Neutrophil (primary cell): ENCODE measurements at regions not wholly inside any gene's neighbourhood (a gene's known extent, or its start where the extent isn't known, plus 50 kb on each side); places are given as distances from the start of the nearest gene placed in this dataset.

Source experiments
- H3K27ac ChIP-seq: fragments of 200-600 bp; sonication (generic); 2 replicates; pipeline ENCODE4 v1.5.1; 2016; ENCODE audit warnings: mild to moderate bottlenecking, moderate library complexity
- H3K27me3 ChIP-seq: fragments of 200-600 bp; sonication (generic); 2 replicates; pipeline ENCODE4 v1.6.0; 2016; ENCODE audit warnings: mild to moderate bottlenecking
- H3K36me3 ChIP-seq: fragments of 200-600 bp; sonication (generic); 2 replicates; pipeline ENCODE4 v1.5.1; 2017
- H3K4me1 ChIP-seq, 2 experiments: fragments of 200-600 bp in 1 of 2; sonication (generic) in 1 of 2; 1 replicate in 1 of 2; 2 replicates in 1 of 2; pipeline versions ENCODE4 v1.5.1 to v1.6.1; 2013 to 2016; ENCODE audit warnings: low read depth in 1 of 2, low read length in 1 of 2, mild to moderate bottlenecking in 1 of 2, moderate library complexity in 1 of 2; ENCODE audit not compliant: control insufficient read depth in 1 of 2, insufficient read depth in 1 of 2
- H3K4me3 ChIP-seq, 2 experiments: fragments of 200-600 bp in 1 of 2; sonication (generic) in 1 of 2; 1 replicate in 1 of 2; 2 replicates in 1 of 2; pipeline ENCODE4 v1.5.1; 2013 to 2016; ENCODE audit warnings: low read depth in 1 of 2, low read length in 1 of 2, mild to moderate bottlenecking in 1 of 2, moderate library complexity in 1 of 2
- H3K9me3 ChIP-seq: fragments of 200-600 bp; sonication (generic); 2 replicates; pipeline ENCODE4 v1.5.1; 2016
- CTCF ChIP-seq: fragments of 200-600 bp; sonication (generic); IDR thresholded peaks from 2 replicates; pipeline ENCODE4 v1.5.1; 2016; ENCODE audit warnings: antibody characterized with exemption

GRCh38 chr11:115707180-115707905 is 203.1 kb upstream of the CADM1 start:
- Histone ChIP-seq H3K27me3 (no peaks in the 10 kb centered on the region), H3K4me3 (no peak overlapping the region), H3K36me3 (no peaks in the 10 kb centered on the region), H3K4me1 (peaks cover 54 to 55% of the 10 kb centered on the region in 2 experiments), H3K9me3 (no peaks in the 10 kb centered on the region), H3K27ac (peak overlapping the region; percentile 88)
- TF ChIP-seq CTCF: no peak

- H3K27me3 ChIP-seq: no peaks in the 10 kb centered on the region
- H3K9me3 ChIP-seq: no peaks in the 10 kb centered on the region
- TF ChIP-seq CTCF: no peak
- H3K27ac ChIP-seq: peak overlapping the region; percentile 88
- no peak overlapping the region for H3K4me3 ChIP-seq
- H3K4me1 ChIP-seq: peaks cover 54 to 55% of the 10 kb centered on the region in 2 experiments
- H3K36me3 ChIP-seq: no peaks in the 10 kb centered on the region
Measured at GRCh38 chr11:115706626-115707135, 202.5 kb upstream of the CADM1 start.

GRCh38 chr11:115705200-115705599 is 201.0 kb upstream of the CADM1 start:
- H3K4me1 ChIP-seq: peaks cover 43 to 45% of the 10 kb centered on the region in 2 experiments
- peak overlapping the region; percentile 53 for H3K27ac ChIP-seq
- H3K9me3 ChIP-seq: no peaks in the 10 kb centered on the region
- H3K27me3 ChIP-seq: no peaks in the 10 kb centered on the region
- TF ChIP-seq CTCF: no peak
- no peaks in the 10 kb centered on the region for H3K36me3 ChIP-seq
- no peak overlapping the region for H3K4me3 ChIP-seq

- TF ChIP-seq CTCF: no peak
- H3K27me3 ChIP-seq: no peaks in the 10 kb centered on the region
- peaks cover 8% of the 10 kb centered on the region in 2 experiments for H3K4me1 ChIP-seq
- no peak overlapping the region for H3K4me3 ChIP-seq
- H3K27ac ChIP-seq: no peak overlapping the region
- no peaks in the 10 kb centered on the region for H3K36me3 ChIP-seq
- no peaks in the 10 kb centered on the region for H3K9me3 ChIP-seq
Measured at GRCh38 chr11:115700981-115701875, 197.0 kb upstream of the CADM1 start.

- Histone ChIP-seq H3K27ac (no peak overlapping the region), H3K36me3 (no peaks in the 10 kb centered on the region), H3K9me3 (no peaks in the 10 kb centered on the region), H3K4me1 (peaks cover 5 to 6% of the 10 kb centered on the region in 2 experiments), H3K27me3 (no peaks in the 10 kb centered on the region), H3K4me3 (no peak overlapping the region)
- no peak for TF ChIP-seq CTCF
Measured at GRCh38 chr11:115700496-115700895, 196.3 kb upstream of the CADM1 start.
